Kasumi-1 (cell line): ENCODE measurements at regions not wholly inside any gene's neighbourhood (a gene's known extent, or its start where the extent isn't known, plus 50 kb on each side); places are given as distances from the start of the nearest gene placed in this dataset.
A peak's percentile ranks its signal among the peaks of the same experiment; 100 is the strongest.
"Not testable (repeated sequence)": the region's sequence is repeated elsewhere in the genome, so short reads cannot be mapped to it uniquely, and the experiment has no call there.

Experiments
- DNase-seq, 2 experiments: peaks; one replicate each; lab custom pipeline; 2025; lab: John Stamatoyannopoulos, UW

GRCh38 chr2:167681234-167682015 lies 566.0 kb downstream of the STK39 start:
- DNase-seq: no peak

GRCh38 chr2:167678158-167678557 lies 569.2 kb downstream of the STK39 start:
- no peak for DNase-seq

- no peak for DNase-seq
Observed at GRCh38 chr2:167675906-167676305, 571.5 kb downstream of the STK39 start.

DNA sequence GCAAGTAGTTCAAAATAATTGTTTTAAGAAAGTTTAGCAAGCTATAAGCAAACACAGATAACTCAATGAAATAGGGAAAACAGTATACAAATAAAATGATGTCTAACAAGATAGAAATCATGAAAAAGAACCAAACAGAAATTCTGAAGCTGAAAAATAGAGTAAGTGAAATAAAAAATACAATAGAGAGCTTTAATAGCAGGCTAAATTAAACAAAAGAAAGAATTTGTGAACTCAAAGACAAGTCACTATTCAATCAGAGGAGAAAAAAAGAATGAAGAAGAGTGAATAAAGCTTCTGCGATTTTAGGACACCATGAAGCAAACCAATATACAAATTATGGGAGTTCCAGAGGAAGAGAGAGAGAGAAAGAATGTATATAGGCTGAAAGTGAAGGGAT lies 576.8 kb downstream of the STK39 start:
- no peak for DNase-seq

- no peak for DNase-seq
Observed at GRCh38 chr2:167653131-167653530, 594.3 kb downstream of the STK39 start.

DNA sequence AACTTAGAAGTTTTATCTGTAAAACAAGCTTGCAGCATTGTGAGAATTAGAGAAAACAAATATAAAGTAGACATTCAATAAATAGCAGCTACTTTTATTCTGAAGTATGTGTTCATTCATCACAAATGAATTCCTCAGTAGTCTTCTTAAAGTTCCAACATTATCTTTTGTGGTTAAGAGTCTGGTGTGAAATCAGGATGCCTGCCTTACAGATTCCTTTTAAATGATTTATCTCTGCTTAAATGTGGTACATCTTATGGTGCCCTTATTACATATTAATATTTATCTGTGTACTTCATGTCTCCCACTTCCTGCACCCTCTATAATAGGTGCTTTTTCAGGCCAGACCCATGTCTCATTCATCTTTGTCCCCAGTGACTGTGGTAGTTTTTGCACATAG lies 595.0 kb downstream of the STK39 start:
- no peak for DNase-seq

DNA sequence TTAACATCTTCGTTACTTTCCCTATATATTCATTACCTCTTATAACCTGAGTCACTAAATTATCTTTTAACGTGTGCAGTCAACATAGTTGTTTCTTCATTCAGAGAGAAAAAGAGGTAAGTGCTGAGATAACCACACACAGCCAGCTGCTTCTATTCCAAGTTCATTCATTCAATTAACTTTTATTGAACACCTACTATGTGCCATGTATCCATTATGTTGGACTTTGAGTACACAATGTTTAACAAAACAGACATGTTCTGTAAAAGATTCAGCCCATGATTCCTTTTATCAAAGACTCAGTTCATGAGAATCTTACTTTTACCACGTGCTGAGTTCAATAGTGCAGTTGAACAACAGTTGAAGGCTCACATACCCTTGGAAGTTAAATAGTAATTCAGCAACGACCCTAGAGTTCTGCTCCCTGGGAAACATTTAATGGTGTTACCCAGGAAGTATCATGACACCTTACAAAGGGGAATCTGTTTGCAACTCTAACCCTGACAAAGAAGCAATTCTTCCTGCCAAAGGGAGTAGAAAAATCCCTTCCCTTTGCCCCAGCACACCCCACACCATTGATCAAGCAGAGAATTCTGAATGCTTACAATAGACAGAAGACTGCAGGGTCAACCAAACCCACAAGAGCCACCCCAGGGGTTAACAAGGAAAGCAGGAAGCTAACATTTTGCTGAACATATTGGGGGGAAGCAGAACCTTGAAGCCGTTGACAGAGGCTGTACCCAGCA lies 595.8 kb downstream of the STK39 start:
- no peak for DNase-seq

DNA sequence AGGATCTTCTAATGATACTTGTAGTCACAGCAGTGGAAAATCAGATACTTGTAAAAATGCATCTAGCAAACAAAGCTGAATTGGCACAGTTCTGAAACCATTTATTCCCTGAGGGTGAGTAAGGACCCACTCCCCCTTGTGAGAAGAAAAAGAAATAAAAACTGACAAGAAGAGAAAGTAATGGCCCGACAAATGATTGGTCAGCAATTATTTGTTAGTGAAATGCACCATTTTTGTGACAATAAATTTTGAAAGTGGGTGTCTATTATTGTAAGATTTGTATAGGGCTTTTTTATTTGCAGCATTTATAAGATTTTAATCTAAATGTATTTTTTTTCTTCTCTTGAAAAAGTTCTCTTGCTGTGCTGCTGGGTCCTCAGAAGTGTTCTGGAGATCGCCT lies 600.8 kb downstream of the STK39 start:
- DNase-seq: no peak

DNA sequence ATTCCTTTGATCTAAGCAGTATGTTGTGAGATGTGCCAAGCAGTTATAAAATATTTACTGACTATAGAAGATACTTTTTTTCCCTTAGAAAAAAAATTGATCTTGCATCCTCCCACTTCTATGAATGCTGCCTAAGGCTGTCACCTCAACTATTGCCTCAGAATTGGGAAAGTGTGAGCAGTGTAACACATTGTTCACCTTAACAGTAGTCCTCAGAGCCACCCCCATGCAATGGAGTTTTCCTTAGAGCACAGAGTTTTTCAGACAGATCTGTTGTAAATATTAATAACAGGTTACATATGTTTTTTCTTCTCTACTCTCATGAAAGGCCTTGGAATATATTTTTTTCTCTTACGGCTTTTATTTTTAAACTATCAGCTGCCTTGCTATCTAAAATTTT lies 607.3 kb downstream of the STK39 start:
- no peak for DNase-seq

GRCh38 chr2:167637741-167638140 lies 609.7 kb downstream of the STK39 start:
- no peak for DNase-seq

DNA sequence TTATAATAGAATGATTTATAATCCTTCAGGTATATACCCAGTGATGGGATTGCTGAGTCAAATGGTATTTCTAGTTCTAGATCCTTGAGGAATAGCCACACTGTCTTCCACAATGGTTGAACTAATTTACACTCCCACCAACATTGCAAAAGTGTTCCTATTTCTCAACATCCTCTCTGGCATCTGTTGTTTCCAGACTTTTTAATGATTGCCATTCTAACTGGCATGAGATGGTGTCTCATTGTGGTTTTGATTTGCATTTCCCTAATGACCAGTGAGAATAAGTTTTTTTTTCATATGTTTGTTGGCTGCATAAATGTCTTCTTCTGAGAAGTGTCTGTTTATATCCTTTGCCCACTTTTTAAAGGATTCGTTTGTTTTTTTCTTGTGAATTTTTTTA lies 615.1 kb downstream of the STK39 start:
- not testable (repeated sequence) for DNase-seq

DNA sequence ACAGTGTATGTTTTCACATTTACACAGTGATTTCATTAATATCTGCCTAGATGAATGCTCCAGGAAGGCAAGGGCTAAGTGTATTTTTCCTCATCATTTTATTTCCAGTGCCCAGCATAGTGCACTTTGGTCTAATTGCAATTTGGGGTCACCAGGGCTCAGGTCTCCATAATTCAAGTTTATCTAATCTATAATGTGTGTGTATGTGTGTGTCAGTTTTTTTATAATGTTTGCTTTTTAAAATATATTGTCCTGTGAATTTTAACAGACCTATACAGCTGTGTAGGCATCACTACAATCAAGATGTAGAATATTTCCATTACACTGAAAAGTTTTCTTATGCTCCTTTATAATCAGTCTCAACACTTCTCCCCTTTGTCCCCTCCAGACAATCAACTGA lies 620.4 kb downstream of the STK39 start:
- no peak for DNase-seq

DNA sequence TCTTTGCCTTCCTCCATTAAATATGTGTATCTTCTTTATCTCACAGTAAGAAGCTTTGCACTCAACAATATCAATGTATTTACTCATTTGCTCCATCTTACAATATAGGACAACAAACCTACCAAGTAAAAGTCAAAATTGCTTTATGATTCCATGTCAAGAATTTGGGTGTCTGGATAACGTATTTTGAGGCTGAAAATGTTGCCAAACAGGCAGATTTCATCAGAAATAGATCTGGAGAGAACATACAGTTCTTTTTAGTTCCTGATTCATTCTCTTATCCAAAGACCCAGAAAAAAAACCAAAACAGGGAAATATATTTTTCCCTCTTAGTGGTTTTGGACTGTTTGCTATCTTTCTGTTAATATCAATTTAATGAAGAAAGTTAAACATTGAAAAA lies 621.1 kb downstream of the STK39 start:
- DNase-seq: no peak

DNA sequence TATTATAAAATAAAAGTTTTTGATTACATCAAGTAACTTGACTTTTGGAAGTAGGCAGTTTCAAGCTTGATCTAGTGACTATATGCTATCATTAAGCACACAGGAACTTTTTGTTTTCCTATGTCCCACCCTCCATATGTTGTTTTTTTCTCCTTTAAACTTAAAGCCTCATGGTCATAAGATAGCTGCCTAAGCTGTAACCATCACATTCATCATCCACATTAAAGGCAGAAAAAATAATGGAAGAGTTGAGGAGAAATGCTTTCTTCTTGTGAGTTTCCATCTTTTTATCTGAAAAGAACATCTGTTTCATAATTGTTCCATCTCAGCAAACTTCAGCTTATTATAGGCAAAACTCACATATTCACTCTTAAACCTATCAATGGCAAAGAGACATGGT lies 630.4 kb downstream of the STK39 start:
- DNase-seq: no peak

DNA sequence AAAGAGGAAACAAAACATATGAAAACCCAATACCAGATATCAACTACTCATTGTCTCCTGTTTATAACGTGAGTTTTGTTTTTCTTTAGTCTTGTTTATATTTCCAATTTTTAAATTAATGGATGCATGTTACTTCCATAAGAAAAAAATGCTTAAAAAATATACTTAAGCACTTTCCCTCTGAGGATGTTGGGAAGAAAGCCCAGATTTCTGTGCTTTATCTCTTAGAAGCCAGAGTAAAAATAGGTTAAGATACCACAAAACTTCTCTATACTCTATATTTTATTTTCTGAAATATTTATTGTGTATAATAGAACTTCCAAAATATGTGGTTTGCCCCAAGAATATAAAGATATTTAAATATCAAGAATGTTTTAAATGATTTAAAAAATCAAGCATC lies 633.9 kb downstream of the STK39 start:
- no peak for DNase-seq

GRCh38 chr2:167608487-167608886 lies 638.9 kb downstream of the STK39 start:
- no peak for DNase-seq

DNA sequence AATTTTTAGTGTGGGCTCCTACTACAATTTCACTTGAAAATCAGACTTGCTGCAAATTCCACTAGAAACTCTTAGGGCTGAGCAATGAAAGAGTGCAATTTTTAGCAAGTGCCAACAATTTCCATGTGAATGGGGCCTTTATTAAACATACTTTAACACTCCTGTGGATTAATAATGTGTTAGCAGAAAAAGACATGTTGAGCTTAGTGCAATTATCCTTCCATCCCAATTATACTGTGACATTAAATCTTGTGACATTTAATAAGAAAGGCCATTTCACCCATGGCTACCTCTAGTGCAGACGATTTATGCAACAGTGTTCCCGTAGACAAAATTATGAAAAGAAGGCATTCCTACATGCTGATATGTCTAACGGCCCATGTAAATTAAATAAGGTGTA lies 639.7 kb downstream of the STK39 start:
- no peak for DNase-seq

GRCh38 chr2:167607211-167607610 lies 640.2 kb downstream of the STK39 start:
- no peak for DNase-seq

GRCh38 chr2:167602122-167602521 lies 645.3 kb downstream of the STK39 start:
- DNase-seq: no peak

GRCh38 chr2:167599219-167599618 lies 648.2 kb downstream of the STK39 start:
- no peak for DNase-seq

GRCh38 chr2:167595839-167596471 lies 651.4 kb downstream of the STK39 start:
- DNase-seq: peak in 1 of 2 experiments; percentile 5

GRCh38 chr2:167595021-167595420 lies 652.4 kb downstream of the STK39 start:
- DNase-seq: no peak

DNA sequence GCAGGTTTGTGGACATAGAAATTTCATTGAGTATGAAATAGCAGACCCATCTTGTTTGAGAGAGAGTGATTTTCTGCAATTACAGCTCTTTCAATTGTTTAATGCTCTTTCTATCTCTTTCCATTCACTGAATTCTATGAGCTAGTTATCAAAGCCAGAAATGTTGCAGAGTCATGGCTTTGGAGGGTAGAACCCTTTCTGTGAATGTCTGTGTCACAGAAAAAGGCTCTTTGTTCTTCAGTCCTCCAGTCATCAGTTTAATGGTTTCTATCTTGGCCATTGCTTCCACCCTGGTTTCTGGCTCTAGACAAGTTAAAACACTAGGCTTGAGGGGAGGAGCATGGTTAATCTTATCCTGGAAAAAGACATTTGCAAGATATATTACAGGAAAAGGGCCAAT lies 655.0 kb downstream of the STK39 start:
- DNase-seq: no peak
